Lung (tissue), 11 donors: ENCODE measurements at regions not wholly inside any gene's neighbourhood (a gene's known extent, or its start where the extent isn't known, plus 50 kb on each side); places are given as distances from the start of the nearest gene placed in this dataset.

Experiments
- ATAC-seq: fragments of 200-7000 bp; cut with Tn5 transposase; one replicate; pipeline ENCODE4 v1.9.1; 2020; ENCODE audit warnings: moderate number of reproducible peaks; ENCODE audit not compliant: insufficient read depth, low FRiP score
- DNase-seq, 3 donors: peaks; one replicate each; pipeline ENCODE4 v3.0.0-alpha.2; 2013 to 2017
- H3K27ac ChIP-seq, 2 donors: one replicate each; pipeline ENCODE4 v1.5.1; 2013; ENCODE audit warnings: mild to moderate bottlenecking in 2 of 2, moderate library complexity in 2 of 2, control low read depth in 1 of 2, inconsistent platforms in 1 of 2, low read depth in 1 of 2, low read length in 1 of 2
- H3K27me3 ChIP-seq, 3 donors: one replicate each; pipeline ENCODE4 v1.5.1; 2013; ENCODE audit warnings: low read length in 2 of 3; ENCODE audit not compliant: control insufficient read depth in 3 of 3, insufficient read depth in 3 of 3
- H3K36me3 ChIP-seq, 4 donors: one replicate each; pipeline ENCODE4 v1.5.1; 2013; ENCODE audit warnings: low read length in 4 of 4, mild to moderate bottlenecking in 1 of 4, moderate library complexity in 1 of 4; ENCODE audit not compliant: control insufficient read depth in 4 of 4, insufficient read depth in 4 of 4
- H3K4me1 ChIP-seq, 5 donors: one replicate each; pipeline ENCODE4 v1.5.1; 2013; ENCODE audit warnings: low read length in 5 of 5, mild to moderate bottlenecking in 2 of 5, moderate library complexity in 1 of 5; ENCODE audit not compliant: control insufficient read depth in 5 of 5, insufficient read depth in 5 of 5
- H3K4me3 ChIP-seq: one replicate; pipeline ENCODE4 v1.5.1; 2013; ENCODE audit warnings: mild to moderate bottlenecking, control low read depth, moderate library complexity
- H3K9ac ChIP-seq, 2 donors: one replicate each; pipeline ENCODE4 v1.5.1; 2013; ENCODE audit warnings: low read length in 2 of 2, control low read depth in 1 of 2; ENCODE audit not compliant: insufficient read depth in 1 of 2
- H3K9me3 ChIP-seq, 4 donors: one replicate each; pipeline ENCODE4 v1.5.1; 2013; ENCODE audit warnings: low read length in 3 of 4, mild to moderate bottlenecking in 1 of 4, moderate library complexity in 1 of 4; ENCODE audit not compliant: control insufficient read depth in 4 of 4, insufficient read depth in 3 of 4
- CTCF ChIP-seq: IDR thresholded peaks from 2 replicates; pipeline ENCODE4 v1.5.1; 2012; ENCODE audit warnings: mild to moderate bottlenecking; ENCODE audit errors: control extremely low read depth, extremely low read depth
- WGBS, 2 donors: extraction: QIAGEN DNeasy Blood & Tissue Kit; methylation state at CpG; one replicate each; pipeline ENCODE4 v1.1.7; 2013; 5-methylcytosine and 5-hydroxymethylcytosine counted together
- donor health status: control.
- donor health status: control.
- donor health status: Bipolar disorder and iron deficiency.
- donor health status: healthy.
- donor health status: DM: yes; HTN: yes; CAD: no.

- Histone ChIP-seq H3K27ac (no peak overlapping the region), H3K36me3 (no peaks in the 10 kb centered on the region), H3K27me3 (no peaks in the 10 kb centered on the region), H3K4me3 (no peak overlapping the region), H3K4me1 (no peaks in the 10 kb centered on the region), H3K9ac (no peak overlapping the region), H3K9me3 (peaks cover 0 to 4% (median 1%) of the 10 kb centered on the region in 4 donors)
- no peak for ATAC-seq
- no peak for DNase-seq
- TF ChIP-seq CTCF: no peak
- 82 to 91% methylated on average over 12 of the region's 12 CpGs for WGBS, 2 donors
Observed at GRCh38 chr22:47692811-47693210, 930.4 kb downstream of the TBC1D22A start.

- Histone ChIP-seq H3K36me3 (no peaks in the 10 kb centered on the region), H3K4me1 (no peaks in the 10 kb centered on the region), H3K27me3 (no peaks in the 10 kb centered on the region), H3K4me3 (no peak overlapping the region), H3K9me3 (peaks cover 0 to 4% (median 2%) of the 10 kb centered on the region in 4 donors), H3K27ac (no peak overlapping the region), H3K9ac (no peak overlapping the region)
- WGBS, 2 donors: 89 to 95% methylated on average over 10 of the region's 10 CpGs
- DNase-seq: no peak
- no peak for TF ChIP-seq CTCF
- no peak for ATAC-seq
Observed at GRCh38 chr22:47691152-47691895, 928.9 kb downstream of the TBC1D22A start.

- no peak for TF ChIP-seq CTCF
- no peak overlapping the region for H3K27ac ChIP-seq
- H3K27me3 ChIP-seq: no peaks in the 10 kb centered on the region
- H3K4me1 ChIP-seq: no peaks in the 10 kb centered on the region
- 79 to 88% methylated on average over 4 of the region's 4 CpGs for WGBS, 2 donors
- no peak overlapping the region for H3K4me3 ChIP-seq
- no peak overlapping the region for H3K9ac ChIP-seq
- DNase-seq (no peak), ATAC-seq (no peak)
- peaks cover 0 to 4% (median 2%) of the 10 kb centered on the region in 4 donors for H3K9me3 ChIP-seq
- no peaks in the 10 kb centered on the region for H3K36me3 ChIP-seq
Observed at GRCh38 chr22:47690586-47690985, 928.1 kb downstream of the TBC1D22A start.

GRCh38 chr22:47690166-47690565 is 927.7 kb downstream of the TBC1D22A start:
- no peak for ATAC-seq
- no peaks in the 10 kb centered on the region for H3K27me3 ChIP-seq
- no peaks in the 10 kb centered on the region for H3K4me1 ChIP-seq
- peaks cover 0 to 6% (median 2%) of the 10 kb centered on the region in 4 donors for H3K9me3 ChIP-seq
- WGBS, 2 donors: 89 to 100% methylated on average over 1 to 2 of the region's 2 CpGs
- no peaks in the 10 kb centered on the region for H3K36me3 ChIP-seq
- H3K4me3 ChIP-seq: no peak overlapping the region
- TF ChIP-seq CTCF: no peak
- no peak overlapping the region for H3K9ac ChIP-seq
- DNase-seq: no peak
- H3K27ac ChIP-seq: no peak overlapping the region
